DOHH2 (cell line): ENCODE measurements at regions not wholly inside any gene's neighbourhood (a gene's known extent, or its start where the extent isn't known, plus 50 kb on each side); places are given as distances from the start of the nearest gene placed in this dataset.

Experiments used
- H3F3A ChIP-seq: fragments of 200-600 bp; sonication (generic), shearing (Covaris generic); 2 replicates; pipeline ENCODE4 v1.6.0; 2016; ENCODE audit warnings: antibody characterized with exemption, mild to moderate bottlenecking; ENCODE audit not compliant: control insufficient read depth, insufficient read depth
- H3K27ac ChIP-seq: fragments of 200-600 bp; sonication (generic); 2 replicates; pipeline ENCODE4 v1.5.1; 2014; ENCODE audit warnings: low read depth, mild to moderate bottlenecking, low read length, moderate library complexity
- H3K27me3 ChIP-seq: fragments of 200-600 bp; sonication (generic); 2 replicates; pipeline ENCODE4 v1.6.1; 2014; ENCODE audit warnings: mild to moderate bottlenecking, low read length, mixed read lengths; ENCODE audit not compliant: control insufficient read depth
- H3K36me3 ChIP-seq: fragments of 200-600 bp; sonication (generic); 2 replicates; pipeline ENCODE4 v1.6.1; 2014; ENCODE audit warnings: mild to moderate bottlenecking, low read length, moderate library complexity, mixed read lengths; ENCODE audit not compliant: control insufficient read depth
- H3K4me1 ChIP-seq: fragments of 200-600 bp; sonication (generic); 2 replicates; pipeline ENCODE4 v1.6.1; 2014; ENCODE audit warnings: mild to moderate bottlenecking, low read length, mixed read lengths; ENCODE audit not compliant: control insufficient read depth
- H3K4me2 ChIP-seq: fragments of 200-600 bp; sonication (generic); 2 replicates; pipeline ENCODE4 v1.6.0; 2014; ENCODE audit warnings: mild to moderate bottlenecking, low read length, moderate library complexity
- H3K4me3 ChIP-seq: fragments of 200-600 bp; sonication (generic); 2 replicates; pipeline ENCODE4 v1.5.1; 2014; ENCODE audit warnings: mild to moderate bottlenecking, low read length, mixed read lengths
- H3K79me2 ChIP-seq: fragments of 200-600 bp; sonication (generic); 2 replicates; pipeline ENCODE4 v1.6.1; 2014; ENCODE audit warnings: mild to moderate bottlenecking, low read length, mixed read lengths; ENCODE audit not compliant: control insufficient read depth
- H3K9me2 ChIP-seq: fragments of 200-600 bp; sonication (generic); replicated peaks from 2 replicates; pipeline ENCODE4 v1.6.1; 2014; ENCODE audit warnings: mild to moderate bottlenecking, low read length, mixed read lengths; ENCODE audit not compliant: control insufficient read depth
- H3K9me3 ChIP-seq: fragments of 200-600 bp; sonication (generic); 2 replicates; pipeline ENCODE4 v1.6.1; 2014; ENCODE audit warnings: antibody characterized with exemption, low read length, mixed read lengths; ENCODE audit not compliant: control insufficient read depth, insufficient read depth
- H4K20me1 ChIP-seq: fragments of 200-600 bp; sonication (generic); 2 replicates; pipeline ENCODE4 v1.6.0; 2014; ENCODE audit warnings: low read depth, mild to moderate bottlenecking, antibody characterized with exemption, low read length, moderate library complexity; ENCODE audit not compliant: control insufficient read depth, insufficient read depth
- CTCF ChIP-seq: fragments of 200-600 bp; sonication (generic); IDR thresholded peaks from one replicate; pipeline ENCODE4 v1.5.1; 2014; ENCODE audit warnings: antibody characterized with exemption, mild to moderate bottlenecking, low read depth, low read length; ENCODE audit not compliant: poor library complexity, severe bottlenecking
- EZH2phosphoT487 ChIP-seq: fragments of 200-600 bp; sonication (generic); IDR thresholded peaks from 2 replicates; pipeline ENCODE4 v1.6.1; 2017; ENCODE audit warnings: borderline replicate concordance, mild to moderate bottlenecking, antibody characterized with exemption, low read length, moderate library complexity, mixed read lengths

- H3K4me1 ChIP-seq, result no peaks in the 10 kb centered on the region
- no peaks in the 10 kb centered on the region for H3F3A ChIP-seq
- no peaks in the 10 kb centered on the region for H3K27me3 ChIP-seq
- TF ChIP-seq CTCF (no peak), EZH2phosphoT487 (no peak)
- no peak overlapping the region for H3K4me3 ChIP-seq
- no peaks in the 10 kb centered on the region for H3K79me2 ChIP-seq
- 0 out of 2 replicates have a peak, but pooled peaks cover 3% of the 10 kb centered on the region for H3K9me3 ChIP-seq
- H4K20me1 ChIP-seq, result no peaks in the 10 kb centered on the region
- no peak overlapping the region for H3K4me2 ChIP-seq
- H3K9me2 ChIP-seq, result no peaks in the 10 kb centered on the region
- H3K27ac ChIP-seq, result no peak overlapping the region
- H3K36me3 ChIP-seq, result no peaks in the 10 kb centered on the region
These were observed 495.9 kb upstream of the NECTIN3 start for GRCh38 chr3:110575702-110576101.

- no peaks in the 10 kb centered on the region for H3K27me3 ChIP-seq
- TF ChIP-seq EZH2phosphoT487 (no peak), CTCF (no peak)
- no peaks in the 10 kb centered on the region for H3F3A ChIP-seq
- H3K9me3 ChIP-seq, result 0 out of 2 replicates have a peak, but pooled peaks cover 3% of the 10 kb centered on the region
- no peaks in the 10 kb centered on the region for H3K36me3 ChIP-seq
- H3K4me3 ChIP-seq, result no peak overlapping the region
- H3K4me2 ChIP-seq, result no peak overlapping the region
- no peaks in the 10 kb centered on the region for H4K20me1 ChIP-seq
- H3K27ac ChIP-seq, result no peak overlapping the region
- no peaks in the 10 kb centered on the region for H3K9me2 ChIP-seq
- H3K79me2 ChIP-seq, result no peaks in the 10 kb centered on the region
- no peaks in the 10 kb centered on the region for H3K4me1 ChIP-seq
These were observed 494.7 kb upstream of the NECTIN3 start for GRCh38 chr3:110576960-110577359.

GRCh38 chr3:110577854-110578253, 493.8 kb upstream of the NECTIN3 start:
- H3K4me3 ChIP-seq, result no peak overlapping the region
- H3K36me3 ChIP-seq, result no peaks in the 10 kb centered on the region
- no peak overlapping the region for H3K4me2 ChIP-seq
- H3K27ac ChIP-seq, result no peak overlapping the region
- no peaks in the 10 kb centered on the region for H4K20me1 ChIP-seq
- H3F3A ChIP-seq, result no peaks in the 10 kb centered on the region
- no peaks in the 10 kb centered on the region for H3K79me2 ChIP-seq
- H3K9me2 ChIP-seq, result no peaks in the 10 kb centered on the region
- no peaks in the 10 kb centered on the region for H3K27me3 ChIP-seq
- TF ChIP-seq EZH2phosphoT487 (no peak), CTCF (no peak)
- H3K9me3 ChIP-seq, result 0 out of 2 replicates have a peak, but pooled peaks cover 3% of the 10 kb centered on the region
- H3K4me1 ChIP-seq, result no peaks in the 10 kb centered on the region
